BE2C (cell line): ENCODE measurements at regions not wholly inside any gene's neighbourhood (a gene's known extent, or its start where the extent isn't known, plus 50 kb on each side); places are given as distances from the start of the nearest gene placed in this dataset.

Source experiments
- DNase-seq: peaks from one replicate; pipeline ENCODE4 v3.0.0-alpha.2; 2020
- H3K27me3 ChIP-seq: fragments of 250-450 bp; sonication (Bioruptor Pico); 2 replicates; pipeline ENCODE4 v1.5.1; 2020; ENCODE audit warnings: mild to moderate bottlenecking
- H3K36me3 ChIP-seq: fragments of 250-450 bp; sonication (Bioruptor Pico); 2 replicates; pipeline ENCODE4 v1.5.1; 2020; ENCODE audit warnings: mild to moderate bottlenecking
- H3K4me1 ChIP-seq: fragments of 250-450 bp; sonication (Bioruptor Pico); 2 replicates; pipeline ENCODE4 v1.5.1; 2020
- H3K4me3 ChIP-seq: 2 replicates; pipeline ENCODE4 v1.5.1; 2011; ENCODE audit warnings: low read depth, low read length
- H3K9me3 ChIP-seq: fragments of 250-450 bp; sonication (Bioruptor Pico); 2 replicates; pipeline ENCODE4 v1.5.1; 2020
- CTCF ChIP-seq: IDR thresholded peaks from 2 replicates; pipeline ENCODE4 v1.5.1; 2012; ENCODE audit warnings: mild to moderate bottlenecking, low read depth, low read length

GRCh38 chr10:7027913-7028808 lies 382.7 kb downstream of the SFMBT2 start:
- Histone ChIP-seq H3K27me3 (no peaks in the 10 kb centered on the region), H3K9me3 (no peaks in the 10 kb centered on the region), H3K4me1 (no peaks in the 10 kb centered on the region), H3K36me3 (no peaks in the 10 kb centered on the region), H3K4me3 (no peak overlapping the region)
- no peak for TF ChIP-seq CTCF
- DNase-seq, result no peak

- no peak for DNase-seq
- Histone ChIP-seq H3K36me3 (no peaks in the 10 kb centered on the region), H3K4me3 (no peak overlapping the region), H3K27me3 (no peaks in the 10 kb centered on the region), H3K4me1 (no peaks in the 10 kb centered on the region), H3K9me3 (no peaks in the 10 kb centered on the region)
- TF ChIP-seq CTCF, result no peak
Observed at GRCh38 chr10:7027237-7027912, 383.5 kb downstream of the SFMBT2 start.

- no peak for DNase-seq
- no peaks in the 10 kb centered on the region for H3K9me3 ChIP-seq
- H3K4me3 ChIP-seq, result no peak overlapping the region
- TF ChIP-seq CTCF, result no peak
- no peaks in the 10 kb centered on the region for H3K27me3 ChIP-seq
- no peaks in the 10 kb centered on the region for H3K36me3 ChIP-seq
- no peaks in the 10 kb centered on the region for H3K4me1 ChIP-seq
Observed at GRCh38 chr10:7026818-7027217, 384.0 kb downstream of the SFMBT2 start.

GRCh38 chr10:7025296-7025695 lies 385.5 kb downstream of the SFMBT2 start:
- Histone ChIP-seq H3K4me3 (no peak overlapping the region), H3K36me3 (no peaks in the 10 kb centered on the region), H3K4me1 (no peaks in the 10 kb centered on the region), H3K9me3 (no peaks in the 10 kb centered on the region), H3K27me3 (no peaks in the 10 kb centered on the region)
- no peak for TF ChIP-seq CTCF
- DNase-seq, result no peak

GRCh38 chr10:7015457-7015856 lies 395.4 kb downstream of the SFMBT2 start:
- Histone ChIP-seq H3K36me3 (no peaks in the 10 kb centered on the region), H3K27me3 (no peaks in the 10 kb centered on the region), H3K4me3 (no peak overlapping the region), H3K4me1 (no peaks in the 10 kb centered on the region), H3K9me3 (no peaks in the 10 kb centered on the region)
- DNase-seq, result no peak
- no peak for TF ChIP-seq CTCF

- no peak for TF ChIP-seq CTCF
- no peak for DNase-seq
- Histone ChIP-seq H3K27me3 (no peaks in the 10 kb centered on the region), H3K9me3 (no peaks in the 10 kb centered on the region), H3K4me1 (no peaks in the 10 kb centered on the region), H3K36me3 (no peaks in the 10 kb centered on the region), H3K4me3 (no peak overlapping the region)
Observed at GRCh38 chr10:7014721-7015120, 396.1 kb downstream of the SFMBT2 start.
